ENCODE measurements at regions not wholly inside any gene's neighbourhood (a gene's known extent, or its start where the extent isn't known, plus 50 kb on each side); places are given as distances from the start of the nearest gene placed in this dataset.
"Not testable (repeated sequence)": the region's sequence is repeated elsewhere in the genome, so short reads cannot be mapped to it uniquely, and the experiment has no call there.

DNA sequence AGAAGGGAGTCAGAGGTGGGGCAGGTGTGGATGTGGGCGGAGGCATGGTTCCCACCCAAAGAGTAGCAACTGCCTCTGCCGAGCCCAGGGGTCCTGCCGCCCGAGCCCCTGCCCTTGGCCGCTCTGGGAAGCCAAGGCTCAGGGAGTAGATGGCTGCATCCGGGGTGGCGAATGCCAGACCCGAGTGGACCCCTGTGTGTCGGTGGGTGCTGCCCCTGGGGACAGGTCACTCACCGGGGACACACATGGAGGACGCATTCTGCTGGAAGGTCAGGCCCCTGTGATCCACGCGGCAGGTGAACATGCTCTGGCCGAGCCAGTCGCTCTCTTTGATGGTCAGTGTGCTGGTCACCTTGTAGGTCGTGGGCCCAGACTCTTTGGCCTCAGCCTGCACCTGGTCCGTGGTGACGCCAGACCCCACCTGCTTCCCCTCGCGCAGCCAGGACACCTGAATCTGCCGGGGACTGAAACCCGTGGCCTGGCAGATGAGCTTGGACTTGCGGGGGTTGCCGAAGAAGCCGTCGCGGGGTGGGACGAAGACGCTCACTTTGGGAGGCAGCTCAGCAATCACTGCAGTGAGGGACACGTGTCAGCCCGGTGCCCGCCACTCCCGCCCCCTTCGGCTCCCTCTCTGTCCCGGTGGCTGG lies 329.0 kb downstream of the TMEM121 start:
- peaks cover 7% of the 10 kb centered on the region for H3K4me1 Mint-ChIP-seq

DNA sequence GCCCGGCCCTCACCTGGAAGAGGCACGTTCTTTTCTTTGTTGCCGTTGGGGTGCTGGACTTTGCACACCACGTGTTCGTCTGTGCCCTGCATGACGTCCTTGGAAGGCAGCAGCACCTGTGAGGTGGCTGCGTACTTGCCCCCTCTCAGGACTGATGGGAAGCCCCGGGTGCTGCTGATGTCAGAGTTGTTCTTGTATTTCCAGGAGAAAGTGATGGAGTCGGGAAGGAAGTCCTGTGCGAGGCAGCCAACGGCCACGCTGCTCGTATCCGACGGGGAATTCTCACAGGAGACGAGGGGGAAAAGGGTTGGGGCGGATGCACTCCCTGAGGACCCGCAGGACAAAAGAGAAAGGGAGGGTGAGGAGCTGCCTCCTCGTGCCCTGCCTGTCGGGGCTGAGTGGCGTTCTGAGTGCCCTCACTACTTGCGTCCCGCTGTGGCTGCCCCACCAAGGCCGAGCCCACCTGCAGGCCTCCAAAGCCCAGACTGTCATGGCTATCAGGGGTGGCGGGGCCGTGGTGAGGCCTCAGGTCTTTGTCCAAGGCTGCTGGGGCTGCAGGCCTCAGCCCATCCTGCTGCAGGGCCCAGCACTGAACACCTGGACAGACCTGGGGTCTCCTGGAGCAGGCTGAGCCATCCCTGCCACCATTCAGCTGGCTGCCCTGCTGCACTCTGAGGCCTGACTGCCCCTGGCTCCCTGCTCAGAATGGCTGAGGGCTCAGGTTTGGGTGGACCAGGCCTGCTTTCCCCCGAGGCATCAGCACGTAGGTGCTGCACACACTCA lies 329.7 kb downstream of the TMEM121 start:
- Mint-ChIP-seq H3K4me3 (no peak overlapping the region), H3K27me3 (no peaks in the 10 kb centered on the region), H3K36me3 (peaks cover 9% of the 10 kb centered on the region), H3K9me3 (no peaks in the 10 kb centered on the region), H3K4me1 (peaks cover 13% of the 10 kb centered on the region), H3K27ac (peak overlapping the region; percentile 72)
- DNase-seq: no peak

More for the DNA sequence above, 329.0 kb downstream of the TMEM121 start:
- no peak for DNase-seq
- Mint-ChIP-seq H3K36me3 (peaks cover 8% of the 10 kb centered on the region), H3K4me3 (no peak overlapping the region), H3K9me3 (no peaks in the 10 kb centered on the region), H3K27me3 (no peaks in the 10 kb centered on the region), H3K27ac (no peak overlapping the region)

DNA sequence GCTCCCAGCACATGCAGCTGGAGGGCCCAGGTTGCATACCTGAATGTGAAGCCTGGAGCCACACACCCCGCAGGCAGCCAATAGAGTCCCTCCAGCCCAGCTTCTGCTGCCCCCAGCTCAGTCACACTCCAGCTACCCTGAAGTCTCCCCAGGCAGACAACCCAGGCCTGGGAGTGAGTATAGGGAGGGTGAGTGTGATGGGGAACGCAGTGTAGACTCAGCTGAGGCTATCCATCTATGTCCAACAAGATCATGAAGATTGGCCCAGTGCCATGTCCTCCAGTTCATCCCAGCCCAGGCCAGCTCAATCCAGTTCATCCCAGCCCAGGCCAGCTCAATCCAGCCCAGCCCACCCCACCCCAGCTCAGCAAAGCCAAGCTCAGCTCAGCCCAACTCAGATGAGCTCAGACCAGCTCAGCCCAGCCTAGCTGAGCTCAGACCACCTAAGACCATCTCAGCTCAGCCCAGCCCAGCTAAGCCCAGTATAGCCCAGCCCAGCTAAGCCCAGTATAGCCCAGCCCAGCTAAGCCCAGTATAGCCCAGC lies 330.4 kb downstream of the TMEM121 start:
- no peaks in the 10 kb centered on the region for H3K27me3 Mint-ChIP-seq
- H3K4me3 Mint-ChIP-seq: peak overlapping the region; percentile 34
- H3K27ac Mint-ChIP-seq: peak overlapping the region; percentile 72
- H3K4me1 Mint-ChIP-seq: peaks cover 18% of the 10 kb centered on the region
- H3K9me3 Mint-ChIP-seq: no peaks in the 10 kb centered on the region
- peaks cover 9% of the 10 kb centered on the region for H3K36me3 Mint-ChIP-seq
- no peak for DNase-seq

DNA sequence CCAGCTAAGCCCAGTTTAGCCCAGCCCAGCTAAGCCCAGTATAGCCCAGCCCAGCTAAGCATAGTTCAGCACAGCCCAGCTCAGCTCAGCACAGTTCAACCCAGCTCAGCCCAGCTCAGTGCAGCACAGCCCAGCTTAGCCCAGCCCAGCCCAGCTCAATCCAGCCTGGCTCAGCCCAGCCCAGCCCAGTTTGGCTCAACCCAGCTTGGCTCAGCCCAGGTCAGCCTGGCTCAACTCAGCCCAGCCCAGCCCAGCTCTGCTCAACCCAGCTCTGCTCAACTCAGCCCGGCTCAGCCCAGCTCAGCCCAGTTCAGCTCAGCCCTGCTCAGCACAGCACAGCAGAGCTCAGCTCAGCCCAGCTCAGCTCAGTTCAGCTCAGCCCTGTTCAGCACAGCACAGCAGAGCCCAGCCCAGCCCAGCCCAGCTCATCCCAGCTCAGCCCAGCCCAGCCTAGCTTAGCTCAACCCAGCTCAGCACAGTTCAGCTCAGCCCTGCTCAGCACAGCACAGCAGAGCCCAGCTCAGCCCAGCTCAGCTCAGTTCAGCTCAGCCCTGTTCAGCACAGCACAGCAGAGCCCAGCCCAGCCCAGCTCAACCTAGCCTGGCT lies 330.9 kb downstream of the TMEM121 start:
- no peak for DNase-seq
- H3K27ac Mint-ChIP-seq: peak overlapping the region; percentile 51
- H3K27me3 Mint-ChIP-seq: no peaks in the 10 kb centered on the region
- H3K4me3 Mint-ChIP-seq: peak overlapping the region; percentile 80
- no peaks in the 10 kb centered on the region for H3K9me3 Mint-ChIP-seq
- peaks cover 23% of the 10 kb centered on the region for H3K4me1 Mint-ChIP-seq
- peaks cover 9% of the 10 kb centered on the region for H3K36me3 Mint-ChIP-seq

DNA sequence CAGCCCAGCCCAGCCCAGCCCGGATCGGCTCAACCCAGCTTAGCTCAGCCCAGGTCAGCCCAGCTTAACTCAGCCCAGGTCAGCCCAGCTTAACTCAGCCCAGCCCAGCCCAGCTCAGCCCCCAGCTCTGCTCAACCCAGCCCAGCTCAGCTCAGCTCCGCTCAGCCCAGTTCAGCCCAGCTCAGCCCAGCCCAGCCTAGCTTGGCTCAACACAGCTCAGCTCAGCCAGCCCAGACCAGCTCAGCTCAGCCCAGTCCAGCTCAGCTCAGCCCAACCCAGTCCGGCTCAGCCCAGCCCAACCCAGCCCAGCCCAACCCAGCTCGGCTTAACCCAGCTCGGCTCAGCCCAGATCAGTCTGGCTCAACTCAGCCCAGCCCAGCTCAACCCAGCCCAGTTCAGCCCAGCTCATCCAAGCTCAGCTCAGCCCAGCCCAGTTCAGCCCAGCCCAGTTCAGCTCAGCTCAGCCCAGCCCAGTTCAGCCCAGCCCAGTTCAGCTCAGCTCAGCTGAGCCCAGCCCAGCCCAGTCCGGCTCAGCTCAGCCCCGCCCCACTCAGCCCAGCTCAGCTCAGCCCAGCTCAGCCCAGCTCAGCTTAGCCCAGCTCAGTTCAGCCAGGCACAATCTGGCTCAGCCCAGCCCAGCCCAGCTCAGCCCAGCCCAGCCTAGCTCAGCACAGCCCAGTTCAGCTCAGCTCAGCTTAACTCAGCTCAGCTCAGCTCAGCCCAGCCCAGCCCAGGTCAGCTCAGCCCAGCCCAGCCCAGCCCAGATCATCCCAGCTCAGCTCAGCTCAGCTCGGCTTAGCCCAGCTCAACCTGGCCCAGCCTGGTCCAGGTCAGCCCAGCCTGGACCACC lies 331.7 kb downstream of the TMEM121 start:
- Mint-ChIP-seq H3K4me3 (peak overlapping the region; percentile 80), H3K9me3 (no peaks in the 10 kb centered on the region), H3K4me1 (peaks cover 30% of the 10 kb centered on the region), H3K27ac (peak overlapping the region; percentile 93), H3K27me3 (no peaks in the 10 kb centered on the region), H3K36me3 (peaks cover 9% of the 10 kb centered on the region)
- peak; percentile 28 for DNase-seq

DNA sequence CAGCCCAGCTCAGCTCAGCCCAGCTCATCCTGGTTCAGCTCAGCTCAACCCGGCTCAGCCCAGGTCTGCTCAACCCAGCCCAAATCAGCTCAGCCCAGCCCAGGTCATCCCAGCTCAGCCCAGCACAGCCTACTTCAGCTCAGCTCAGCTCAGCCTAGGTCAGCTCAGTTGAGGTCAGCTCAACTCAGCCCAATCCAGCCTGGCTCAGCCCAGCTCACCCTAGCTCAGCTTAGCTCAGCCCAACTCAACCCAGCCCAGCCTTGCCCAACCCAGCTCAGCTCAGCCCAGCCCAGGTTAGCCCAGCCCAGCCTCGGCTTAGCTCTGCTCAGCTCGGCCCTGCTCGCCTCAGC lies 332.3 kb downstream of the TMEM121 start:
- Mint-ChIP-seq H3K27me3 (no peaks in the 10 kb centered on the region), H3K36me3 (peaks cover 9% of the 10 kb centered on the region), H3K4me1 (peaks cover 30% of the 10 kb centered on the region), H3K27ac (peak overlapping the region; percentile 93), H3K9me3 (no peaks in the 10 kb centered on the region), H3K4me3 (peak overlapping the region; percentile 80)
- DNase-seq: no peak

DNA sequence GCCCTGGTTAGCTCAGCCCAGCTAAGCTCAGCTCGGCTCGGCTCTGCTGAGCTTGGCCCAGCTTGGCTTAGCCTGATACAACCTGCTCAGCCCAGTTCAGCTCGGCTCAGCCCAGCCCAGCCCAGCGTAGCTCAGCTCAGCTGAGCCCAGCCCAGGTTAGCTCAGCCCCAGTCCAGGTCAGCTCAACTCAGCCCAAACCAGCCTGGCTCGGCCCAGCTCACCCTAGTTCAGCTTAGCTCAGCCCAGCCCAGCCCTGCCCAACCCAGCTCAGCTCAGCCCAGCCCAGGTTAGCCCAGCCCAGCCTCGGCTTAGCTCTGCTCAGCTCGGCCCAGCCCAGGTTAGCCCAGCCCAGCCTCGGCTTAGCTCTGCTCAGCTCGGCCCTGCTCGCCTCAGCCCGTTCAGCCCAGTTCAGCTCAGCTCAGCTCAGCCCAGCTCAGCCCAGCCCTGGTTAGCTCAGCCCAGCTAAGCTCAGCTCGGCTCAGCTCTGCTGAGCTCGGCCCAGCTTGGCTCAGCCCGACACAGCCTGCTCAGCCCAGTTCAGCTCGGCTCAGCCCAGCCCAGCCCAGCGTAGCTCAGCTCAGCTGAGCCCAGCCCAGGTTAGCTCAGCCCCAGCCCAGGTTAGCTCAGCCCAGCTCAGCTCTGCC lies 332.8 kb downstream of the TMEM121 start:
- DNase-seq, H3K36me3 Mint-ChIP-seq, H3K9me3 Mint-ChIP-seq, H3K27me3 Mint-ChIP-seq: not testable (repeated sequence)
- Mint-ChIP-seq H3K4me1 (peaks cover 30% of the 10 kb centered on the region), H3K27ac (peak overlapping the region; percentile 93), H3K4me3 (peak overlapping the region; percentile 80)

DNA sequence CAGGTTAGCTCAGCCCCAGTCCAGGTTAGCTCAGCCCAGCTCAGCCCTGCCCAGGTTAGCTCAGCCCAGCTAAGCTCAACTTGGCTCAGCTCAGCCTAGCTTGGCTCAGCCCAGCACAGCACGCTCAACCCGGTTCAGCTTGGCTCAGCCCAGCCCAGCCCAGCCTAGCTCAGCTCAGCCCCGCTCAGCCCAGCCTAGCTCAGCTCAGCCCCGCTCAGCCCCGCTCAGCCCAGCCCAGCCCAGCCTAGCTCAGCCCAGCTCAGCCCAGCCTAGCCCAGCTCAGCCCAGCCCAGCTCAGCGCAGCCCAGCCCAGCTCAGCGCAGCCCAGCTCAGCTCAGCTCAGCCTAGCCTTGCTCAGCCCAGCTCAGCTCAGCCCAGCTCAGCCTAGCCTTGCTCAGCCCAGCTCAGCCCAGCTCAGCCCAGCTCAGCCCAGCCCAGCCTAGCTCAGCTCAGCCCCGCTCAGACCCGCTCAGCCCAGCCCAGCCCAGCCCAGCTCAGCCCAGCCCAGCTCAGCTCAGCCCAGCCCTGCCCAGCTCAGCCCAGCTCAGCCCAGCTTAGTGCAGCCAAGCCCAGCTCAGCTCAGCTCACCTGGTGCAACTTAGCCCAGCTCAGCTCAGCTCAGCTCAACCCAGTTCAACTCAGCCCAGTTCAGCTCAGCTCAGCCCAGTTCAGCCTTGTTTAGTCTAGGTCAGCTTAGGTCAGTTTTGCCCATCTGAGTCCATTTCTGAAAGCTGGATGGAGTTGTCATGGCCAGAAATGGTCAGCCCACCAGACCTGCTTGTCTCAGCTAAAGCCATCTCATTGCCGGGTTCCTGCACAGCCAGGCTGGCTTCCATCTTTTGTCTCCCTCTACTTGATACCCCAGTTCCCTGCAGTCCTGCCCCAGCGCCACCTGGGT lies 333.6 kb downstream of the TMEM121 start:
- peaks cover 29% of the 10 kb centered on the region for H3K4me1 Mint-ChIP-seq
- peak overlapping the region; percentile 93 for H3K27ac Mint-ChIP-seq
- no peaks in the 10 kb centered on the region for H3K9me3 Mint-ChIP-seq
- peak overlapping the region; percentile 80 for H3K4me3 Mint-ChIP-seq
- no peaks in the 10 kb centered on the region for H3K27me3 Mint-ChIP-seq
- peak; percentile 36 for DNase-seq
- peaks cover 8% of the 10 kb centered on the region for H3K36me3 Mint-ChIP-seq

DNA sequence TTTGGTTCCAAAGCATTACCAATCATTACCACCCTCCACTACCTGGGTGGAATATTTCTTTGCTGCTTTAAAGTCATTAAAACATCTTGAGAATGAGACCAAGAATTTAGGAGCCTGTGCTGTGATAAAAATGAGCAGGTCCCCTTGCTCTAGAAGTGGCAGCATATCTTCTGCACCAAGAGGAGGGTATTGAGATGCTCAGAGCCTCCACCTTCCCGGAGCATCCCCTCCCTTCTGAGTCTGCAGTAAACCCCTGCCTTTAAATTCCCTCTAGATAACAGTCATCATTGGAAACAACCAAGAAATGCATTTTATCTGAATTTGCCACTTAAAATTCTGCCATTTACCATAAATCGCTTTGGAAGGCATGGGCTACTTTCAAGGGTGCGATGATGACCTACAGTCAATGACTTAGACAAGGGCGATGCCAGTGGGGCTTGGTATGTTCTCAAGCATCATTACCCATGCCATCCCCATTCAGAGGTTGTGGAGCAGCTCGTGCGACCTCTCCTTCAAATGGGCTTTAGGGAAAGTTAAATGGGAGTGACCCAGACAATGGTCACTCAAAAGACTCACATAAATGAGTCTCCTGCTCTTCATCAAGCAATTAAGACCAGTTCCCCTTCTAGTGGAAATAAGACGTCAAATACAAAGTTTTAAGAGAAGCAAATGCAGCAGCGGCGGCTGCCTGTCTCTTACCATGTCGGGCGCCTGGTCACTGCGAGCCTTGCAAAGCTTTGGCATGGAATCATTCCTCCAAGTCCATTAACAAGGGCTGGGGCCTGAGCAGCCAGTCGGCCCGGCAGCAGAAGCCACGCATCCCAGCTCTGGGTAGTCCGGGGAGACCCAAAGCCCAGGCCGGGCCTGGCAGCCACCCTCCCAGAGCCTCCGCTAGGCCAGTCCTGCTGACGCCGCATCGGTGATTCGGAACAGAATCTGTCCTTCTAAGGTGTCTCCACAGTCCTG lies 334.5 kb downstream of the TMEM121 start:
- DNase-seq: no peak

DNA sequence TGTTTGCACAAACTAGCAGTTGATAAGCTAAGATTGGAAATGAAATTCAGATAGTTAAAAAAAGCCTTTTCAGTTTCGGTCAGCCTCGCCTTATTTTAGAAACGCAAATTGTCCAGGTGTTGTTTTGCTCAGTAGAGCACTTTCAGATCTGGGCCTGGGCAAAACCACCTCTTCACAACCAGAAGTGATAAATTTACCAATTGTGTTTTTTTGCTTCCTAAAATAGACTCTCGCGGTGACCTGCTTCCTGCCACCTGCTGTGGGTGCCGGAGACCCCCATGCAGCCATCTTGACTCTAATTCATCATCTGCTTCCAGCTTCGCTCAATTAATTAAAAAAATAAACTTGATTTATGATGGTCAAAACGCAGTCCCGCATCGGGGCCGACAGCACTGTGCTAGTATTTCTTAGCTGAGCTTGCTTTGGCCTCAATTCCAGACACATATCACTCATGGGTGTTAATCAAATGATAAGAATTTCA lies 335.6 kb downstream of the TMEM121 start:
- peak; percentile 64 for DNase-seq
- H3K27me3 Mint-ChIP-seq: no peaks in the 10 kb centered on the region
- H3K4me1 Mint-ChIP-seq: peaks cover 26% of the 10 kb centered on the region
- H3K36me3 Mint-ChIP-seq: peaks cover 6% of the 10 kb centered on the region
- peak overlapping the region; percentile 80 for H3K4me3 Mint-ChIP-seq
- H3K9me3 Mint-ChIP-seq: no peaks in the 10 kb centered on the region
- peak overlapping the region; percentile 93 for H3K27ac Mint-ChIP-seq

More for the DNA sequence above, 334.5 kb downstream of the TMEM121 start:
- Mint-ChIP-seq H3K36me3 (peaks cover 6% of the 10 kb centered on the region), H3K9me3 (no peaks in the 10 kb centered on the region), H3K27me3 (no peaks in the 10 kb centered on the region), H3K27ac (peak overlapping the region; percentile 93), H3K4me1 (peaks cover 28% of the 10 kb centered on the region), H3K4me3 (peak overlapping the region; percentile 80)

DNA sequence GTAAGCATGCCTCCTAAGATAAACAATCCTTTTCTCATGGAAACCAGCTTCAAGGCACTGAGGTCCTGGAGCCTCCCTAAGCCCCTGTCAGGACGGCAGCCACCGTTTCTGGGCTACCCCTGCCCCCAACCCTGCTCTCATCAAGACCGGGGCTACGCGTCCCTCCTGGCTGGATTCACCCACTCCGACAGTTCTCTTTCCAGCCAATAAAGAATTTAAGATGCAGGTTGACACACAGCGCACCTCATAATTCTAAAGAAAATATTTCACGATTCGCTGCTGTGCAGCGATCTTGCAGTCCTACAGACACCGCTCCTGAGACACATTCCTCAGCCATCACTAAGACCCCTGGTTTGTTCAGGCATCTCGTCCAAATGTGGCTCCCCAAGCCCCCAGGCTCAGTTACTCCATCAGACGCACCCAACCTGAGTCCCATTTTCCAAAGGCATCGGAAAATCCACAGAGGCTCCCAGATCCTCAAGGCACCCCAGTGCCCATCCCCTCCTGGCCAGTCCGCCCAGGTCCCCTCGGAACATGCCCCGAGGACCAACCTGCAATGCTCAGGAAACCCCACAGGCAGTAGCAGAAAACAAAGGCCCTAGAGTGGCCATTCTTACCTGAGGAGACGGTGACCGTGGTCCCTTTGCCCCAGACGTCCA lies 336.3 kb downstream of the TMEM121 start:
- H3K9me3 Mint-ChIP-seq: no peaks in the 10 kb centered on the region
- peaks cover 6% of the 10 kb centered on the region for H3K36me3 Mint-ChIP-seq
- H3K4me3 Mint-ChIP-seq: peak overlapping the region; percentile 80
- H3K27me3 Mint-ChIP-seq: no peaks in the 10 kb centered on the region
- H3K27ac Mint-ChIP-seq: peak overlapping the region; percentile 93
- H3K4me1 Mint-ChIP-seq: peaks cover 26% of the 10 kb centered on the region
- DNase-seq: no peak

Measured in activated naive CD8-positive, alpha-beta T cell treated with anti-CD3 and anti-CD28 coated beads for 36 hours (primary cell).